HepG2 (cell line): ENCODE measurements at regions not wholly inside any gene's neighbourhood (a gene's known extent, or its start where the extent isn't known, plus 50 kb on each side); places are given as distances from the start of the nearest gene placed in this dataset.

Experiments used
- ATAC-seq: fragments of 200-7000 bp; cut with Tn5 transposase; 3 replicates; pipeline ENCODE4 v1.9.1; 2020; ENCODE audit warnings: mild to moderate bottlenecking, moderate library complexity
- BruUV-seq: library from RNA; stranded (reverse); fragments of 400-500 nt; replicated peaks from 2 replicates; lab custom pipeline; 2021; lab: Mats Ljungman, UMichigan
- CTCF ChIA-PET: fragments of 300-600 bp; formaldehyde crosslinking; extraction: SDS; loops from one replicate; lab custom pipeline; 2021; ENCODE audit warnings: low total read pairs, inconsistent platforms, low intra/inter-chr PET ratio; lab: Yijun Ruan, JAX
- POLR2A ChIA-PET: fragments of 350-600 bp; sonication (Branson Sonifier 250); formaldehyde crosslinking; loops from one replicate; lab custom pipeline; 2020; ENCODE audit warnings: antibody characterized with exemption, inconsistent platforms; lab: Yijun Ruan, JAX
- DNase-seq: peaks from one replicate; pipeline ENCODE4 v3.0.0-alpha.2; 2015; ENCODE audit warnings: low spot score
- FAIRE-seq: peaks from 3 replicates; lab custom pipeline; 2011; peaks lifted over from hg19 to GRCh38; lab: Jason Lieb, UNC
- H2AFZ ChIP-seq: one replicate; pipeline ENCODE4 v1.6.1; 2011; ENCODE audit warnings: low read length, inconsistent platforms
- H3K27ac ChIP-seq: fragments of 300-600 bp; 3 replicates; pipeline ENCODE4 v1.8.0; 2011; ENCODE audit warnings: mixed run types, mild to moderate bottlenecking, mixed read lengths, low read length, inconsistent platforms; ENCODE audit not compliant: insufficient read depth; ENCODE audit errors: extremely low read length
- H3K27me3 ChIP-seq, 2 experiments: fragments of 200-600 bp in 1 of 2; 2 replicates in 1 of 2; 3 replicates in 1 of 2; pipeline versions ENCODE4 v1.6.0 to v1.8.0; 2011; ENCODE audit warnings: low read length in 2 of 2, mild to moderate bottlenecking in 2 of 2, moderate library complexity in 2 of 2, inconsistent platforms in 1 of 2; ENCODE audit not compliant: insufficient read depth in 2 of 2, control insufficient read depth in 1 of 2
- H3K36me3 ChIP-seq, 2 experiments: fragments of 200-600 bp in 1 of 2; replicated peaks in 1 of 2; 2 replicates in 1 of 2; 3 replicates in 1 of 2; pipeline versions ENCODE4 v1.5.1 to v1.8.0; 2011; ENCODE audit warnings: low read length in 2 of 2, inconsistent platforms in 1 of 2; ENCODE audit not compliant: insufficient read depth in 2 of 2, control insufficient read depth in 1 of 2
- H3K4me1 ChIP-seq: 2 replicates; pipeline ENCODE4 v1.5.1; 2012; ENCODE audit warnings: low read length, inconsistent platforms; ENCODE audit not compliant: insufficient read depth
- H3K4me2 ChIP-seq: 2 replicates; pipeline ENCODE4 v1.6.0; 2011; ENCODE audit warnings: low read depth, low read length, inconsistent platforms
- H3K4me3 ChIP-seq, 3 experiments: fragments of 200-600 bp in 1 of 3; sonication (generic), shearing (Covaris generic) in 1 of 3; replicated peaks in 1 of 3; 2 replicates each; pipeline ENCODE4 v1.5.1; 2011 to 2016; ENCODE audit warnings: low read length in 3 of 3, inconsistent platforms in 2 of 3, low read depth in 2 of 3, mild to moderate bottlenecking in 2 of 3, control low read depth in 1 of 3, mixed read lengths in 1 of 3; ENCODE audit not compliant: insufficient read depth in 1 of 3
- H3K79me2 ChIP-seq: one replicate; pipeline ENCODE4 v1.6.1; 2011; ENCODE audit warnings: low read length, inconsistent platforms; ENCODE audit not compliant: insufficient read depth
- H3K9ac ChIP-seq: 2 replicates; pipeline ENCODE4 v1.6.0; 2011; ENCODE audit warnings: mild to moderate bottlenecking, low read depth, low read length, inconsistent platforms; ENCODE audit not compliant: insufficient read depth
- H3K9me3 ChIP-seq: 2 replicates; pipeline ENCODE4 v1.5.1; 2012; ENCODE audit warnings: mild to moderate bottlenecking, low read length
- H4K20me1 ChIP-seq: 2 replicates; pipeline ENCODE4 v1.6.0; 2011; ENCODE audit warnings: inconsistent platforms, mild to moderate bottlenecking, low read length, moderate library complexity; ENCODE audit not compliant: insufficient read depth
- SNAPC2 ChIP-seq: sonication (generic); formaldehyde crosslinking; IDR thresholded peaks from 2 replicates; pipeline ENCODE4 v1.8.1; 2022; ENCODE audit warnings: mild to moderate bottlenecking, missing genetic modification reagents
- ZBTB20 ChIP-seq: sonication (generic); formaldehyde crosslinking; IDR thresholded peaks from 2 replicates; pipeline ENCODE4 v1.8.1; 2023; ENCODE audit warnings: missing genetic modification reagents, low read depth, mild to moderate bottlenecking, borderline replicate concordance
- ZNF44 ChIP-seq: sonication (generic); formaldehyde crosslinking; IDR thresholded peaks from 2 replicates; pipeline ENCODE4 v1.5.1; 2020; ENCODE audit warnings: mild to moderate bottlenecking, missing genetic modification reagents
- WGBS: methylation state at CpG from one replicate; pipeline ENCODE4 v1.1.6; 2017; ENCODE audit warnings: low lambda C conversion rate; 5-methylcytosine and 5-hydroxymethylcytosine counted together
- in situ Hi-C: cut with HindIII; loops from 2 replicates; pipeline ENCODE4 v1.10.0; 2017; ENCODE audit warnings: low pct_unique_long_range_greater_than_20kb; ENCODE audit not compliant: extremely low pct_ligation_motif_present
- intact Hi-C: fragments of 100-400 bp; cut with micrococcal nuclease; formaldehyde crosslinking; loops from one replicate; pipeline ENCODE4 v1.10.0; 2022; ENCODE audit not compliant: unreplicated experiment
- TF ChIP-seq, protein P1 (sequence below): IDR thresholded peaks from 2 replicates; pipeline ENCODE4 v1.6.1; 2012; ENCODE audit warnings: low read length, improper control_type of control experiment

DNA sequence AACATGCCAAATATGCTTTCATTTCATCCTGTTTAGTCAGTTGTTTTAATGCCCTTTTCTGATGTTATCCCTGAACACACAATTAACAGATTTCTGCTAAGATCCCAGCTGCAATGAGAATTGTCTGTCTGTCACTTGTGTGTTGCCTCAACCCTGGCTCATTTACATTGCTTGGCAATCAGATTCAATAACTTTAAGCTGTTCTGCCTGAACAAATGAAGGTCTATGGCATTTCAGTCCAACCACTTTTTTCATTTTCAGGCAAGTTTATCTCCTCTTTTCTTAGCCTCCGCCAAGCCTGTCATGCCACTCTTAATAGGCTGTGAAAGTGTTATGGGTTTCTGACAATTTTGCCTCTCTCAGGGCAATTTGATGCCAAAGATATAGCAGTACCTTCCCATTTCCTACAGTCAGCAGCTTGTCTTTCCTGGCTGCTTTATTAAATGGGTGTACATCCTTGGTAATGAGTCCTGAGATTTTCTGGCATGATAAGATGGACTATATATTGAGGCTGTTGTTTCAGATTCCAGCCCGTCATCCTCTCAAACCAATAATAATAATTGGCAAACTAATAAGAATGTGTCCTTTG is 68.7 kb upstream of the ADAMTS9 start:
- intact Hi-C loops (no loop called here), in situ Hi-C loops (no loop called here)
- Histone ChIP-seq H3K9ac (no peak overlapping the region), H3K4me3 (no peak overlapping the region), H3K79me2 (no peaks in the 10 kb centered on the region), H3K4me2 (no peak overlapping the region), H4K20me1 (no peaks in the 10 kb centered on the region), H3K36me3 (no peaks in the 10 kb centered on the region), H2AFZ (no peak overlapping the region), H3K27ac (no peak overlapping the region), H3K27me3 (no peaks in the 10 kb centered on the region), H3K4me1 (no peaks in the 10 kb centered on the region), H3K9me3 (no peaks in the 10 kb centered on the region)
- no peak for DNase-seq
- BruUV-seq: no TSS peak
- no peak for FAIRE-seq
- 44% methylated on average over 2 of the region's 2 CpGs for WGBS
- ATAC-seq: no peak
- ChIA-PET CTCF (no interaction called here), POLR2A (no interaction called here)
- TF ChIP-seq ZNF44 (CRISPR knock-in tag) (no peak), SNAPC2 (CRISPR knock-in tag) (no peak), ZBTB20 (CRISPR knock-in tag) (no peak)
- TF ChIP-seq, protein P1, sequence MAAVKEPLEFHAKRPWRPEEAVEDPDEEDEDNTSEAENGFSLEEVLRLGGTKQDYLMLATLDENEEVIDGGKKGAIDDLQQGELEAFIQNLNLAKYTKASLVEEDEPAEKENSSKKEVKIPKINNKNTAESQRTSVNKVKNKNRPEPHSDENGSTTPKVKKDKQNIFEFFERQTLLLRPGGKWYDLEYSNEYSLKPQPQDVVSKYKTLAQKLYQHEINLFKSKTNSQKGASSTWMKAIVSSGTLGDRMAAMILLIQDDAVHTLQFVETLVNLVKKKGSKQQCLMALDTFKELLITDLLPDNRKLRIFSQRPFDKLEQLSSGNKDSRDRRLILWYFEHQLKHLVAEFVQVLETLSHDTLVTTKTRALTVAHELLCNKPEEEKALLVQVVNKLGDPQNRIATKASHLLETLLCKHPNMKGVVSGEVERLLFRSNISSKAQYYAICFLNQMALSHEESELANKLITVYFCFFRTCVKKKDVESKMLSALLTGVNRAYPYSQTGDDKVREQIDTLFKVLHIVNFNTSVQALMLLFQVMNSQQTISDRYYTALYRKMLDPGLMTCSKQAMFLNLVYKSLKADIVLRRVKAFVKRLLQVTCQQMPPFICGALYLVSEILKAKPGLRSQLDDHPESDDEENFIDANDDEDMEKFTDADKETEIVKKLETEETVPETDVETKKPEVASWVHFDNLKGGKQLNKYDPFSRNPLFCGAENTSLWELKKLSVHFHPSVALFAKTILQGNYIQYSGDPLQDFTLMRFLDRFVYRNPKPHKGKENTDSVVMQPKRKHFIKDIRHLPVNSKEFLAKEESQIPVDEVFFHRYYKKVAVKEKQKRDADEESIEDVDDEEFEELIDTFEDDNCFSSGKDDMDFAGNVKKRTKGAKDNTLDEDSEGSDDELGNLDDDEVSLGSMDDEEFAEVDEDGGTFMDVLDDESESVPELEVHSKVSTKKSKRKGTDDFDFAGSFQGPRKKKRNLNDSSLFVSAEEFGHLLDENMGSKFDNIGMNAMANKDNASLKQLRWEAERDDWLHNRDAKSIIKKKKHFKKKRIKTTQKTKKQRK: no peak
